DND-41 (cell line): ENCODE measurements at regions not wholly inside any gene's neighbourhood (a gene's known extent, or its start where the extent isn't known, plus 50 kb on each side); places are given as distances from the start of the nearest gene placed in this dataset.

Experiments used
- EZH2 ChIP-seq: IDR thresholded peaks from 3 replicates; pipeline ENCODE4 v1.6.1; 2012; ENCODE audit warnings: borderline replicate concordance, low read depth, mild to moderate bottlenecking, moderate library complexity, low read length, inconsistent platforms; ENCODE audit not compliant: severe bottlenecking
- TF ChIP-seq, protein P1 (sequence below): IDR thresholded peaks from 2 replicates; pipeline ENCODE4 v1.5.1; 2012; ENCODE audit warnings: borderline replicate concordance, low read length, moderate library complexity, mild to moderate bottlenecking; ENCODE audit not compliant: poor library complexity, severe bottlenecking; ENCODE audit errors: extremely low read depth

DNA sequence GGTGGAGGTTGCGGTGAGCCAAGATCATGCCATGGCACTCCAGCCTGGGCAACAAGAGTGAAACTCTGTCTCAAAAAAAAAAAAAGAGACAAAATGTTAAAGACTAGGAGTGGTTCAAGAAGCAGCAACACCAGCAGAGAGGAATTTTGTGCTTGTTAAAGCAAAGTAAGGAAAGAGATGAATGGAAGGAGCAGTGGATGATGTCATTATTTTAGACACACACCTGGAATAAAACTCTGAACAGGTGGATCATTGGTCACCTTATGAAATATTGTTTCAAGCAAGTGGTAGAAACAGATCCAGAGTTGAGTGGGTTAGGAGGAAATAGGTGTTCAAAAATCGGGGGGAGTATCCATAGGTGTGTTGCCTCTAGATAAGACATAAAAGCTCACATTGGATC is 129.7 kb upstream of the FRMD4A start:
- TF ChIP-seq, protein P1, sequence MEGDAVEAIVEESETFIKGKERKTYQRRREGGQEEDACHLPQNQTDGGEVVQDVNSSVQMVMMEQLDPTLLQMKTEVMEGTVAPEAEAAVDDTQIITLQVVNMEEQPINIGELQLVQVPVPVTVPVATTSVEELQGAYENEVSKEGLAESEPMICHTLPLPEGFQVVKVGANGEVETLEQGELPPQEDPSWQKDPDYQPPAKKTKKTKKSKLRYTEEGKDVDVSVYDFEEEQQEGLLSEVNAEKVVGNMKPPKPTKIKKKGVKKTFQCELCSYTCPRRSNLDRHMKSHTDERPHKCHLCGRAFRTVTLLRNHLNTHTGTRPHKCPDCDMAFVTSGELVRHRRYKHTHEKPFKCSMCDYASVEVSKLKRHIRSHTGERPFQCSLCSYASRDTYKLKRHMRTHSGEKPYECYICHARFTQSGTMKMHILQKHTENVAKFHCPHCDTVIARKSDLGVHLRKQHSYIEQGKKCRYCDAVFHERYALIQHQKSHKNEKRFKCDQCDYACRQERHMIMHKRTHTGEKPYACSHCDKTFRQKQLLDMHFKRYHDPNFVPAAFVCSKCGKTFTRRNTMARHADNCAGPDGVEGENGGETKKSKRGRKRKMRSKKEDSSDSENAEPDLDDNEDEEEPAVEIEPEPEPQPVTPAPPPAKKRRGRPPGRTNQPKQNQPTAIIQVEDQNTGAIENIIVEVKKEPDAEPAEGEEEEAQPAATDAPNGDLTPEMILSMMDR, result no peak
- TF ChIP-seq EZH2, result no peak
